Epithelial cell of proximal tubule (primary cell): ENCODE measurements at regions not wholly inside any gene's neighbourhood (a gene's known extent, or its start where the extent isn't known, plus 50 kb on each side); places are given as distances from the start of the nearest gene placed in this dataset.
"Not testable (repeated sequence)": the region's sequence is repeated elsewhere in the genome, so short reads cannot be mapped to it uniquely, and the experiment has no call there.

ENCODE experiments used
- DNase-seq: peaks from one replicate; pipeline ENCODE4 v3.0.0-alpha.2; 2011; ENCODE audit warnings: low read depth
- H3K4me3 ChIP-seq: 2 replicates; pipeline ENCODE4 v1.5.1; 2011; ENCODE audit warnings: low read depth, mild to moderate bottlenecking, low read length

GRCh38 chr21:6545288-6545687, 3976.1 kb upstream of the TPTE start:
- DNase-seq, H3K4me3 ChIP-seq: not testable (repeated sequence)

GRCh38 chr21:6551045-6551444, 3970.3 kb upstream of the TPTE start:
- DNase-seq, H3K4me3 ChIP-seq: not testable (repeated sequence)

GRCh38 chr21:6553505-6554376, 3967.6 kb upstream of the TPTE start:
- not testable (repeated sequence) for DNase-seq, H3K4me3 ChIP-seq

- H3K4me3 ChIP-seq, DNase-seq: not testable (repeated sequence)
Observed at GRCh38 chr21:6554377-6554864, 3967.0 kb upstream of the TPTE start.

- not testable (repeated sequence) for DNase-seq, H3K4me3 ChIP-seq
Observed at GRCh38 chr21:6556516-6556915, 3964.9 kb upstream of the TPTE start.

- DNase-seq, H3K4me3 ChIP-seq: not testable (repeated sequence)
Observed at GRCh38 chr21:6557415-6557814, 3964.0 kb upstream of the TPTE start.

GRCh38 chr21:6561168-6561567, 3960.2 kb upstream of the TPTE start:
- not testable (repeated sequence) for DNase-seq, H3K4me3 ChIP-seq

- H3K4me3 ChIP-seq, DNase-seq: not testable (repeated sequence)
Observed at GRCh38 chr21:6561578-6561977, 3959.8 kb upstream of the TPTE start.

- not testable (repeated sequence) for DNase-seq
Observed at GRCh38 chr21:6564543-6565166, 3956.7 kb upstream of the TPTE start.

GRCh38 chr21:6565190-6566094, 3955.9 kb upstream of the TPTE start:
- H3K4me3 ChIP-seq, DNase-seq: not testable (repeated sequence)

More at GRCh38 chr21:6564543-6565166, 3956.7 kb upstream of the TPTE start:
- not testable (repeated sequence) for H3K4me3 ChIP-seq

GRCh38 chr21:6567542-6567941, 3953.8 kb upstream of the TPTE start:
- DNase-seq, H3K4me3 ChIP-seq: not testable (repeated sequence)

- not testable (repeated sequence) for H3K4me3 ChIP-seq, DNase-seq
Observed at GRCh38 chr21:6569152-6569551, 3952.2 kb upstream of the TPTE start.

GRCh38 chr21:6569587-6570392, 3951.6 kb upstream of the TPTE start:
- not testable (repeated sequence) for DNase-seq, H3K4me3 ChIP-seq

GRCh38 chr21:6570700-6571368, 3950.5 kb upstream of the TPTE start:
- not testable (repeated sequence) for H3K4me3 ChIP-seq

GRCh38 chr21:6573576-6573975, 3947.8 kb upstream of the TPTE start:
- DNase-seq, H3K4me3 ChIP-seq: not testable (repeated sequence)

More at GRCh38 chr21:6570700-6571368, 3950.5 kb upstream of the TPTE start:
- not testable (repeated sequence) for DNase-seq

- not testable (repeated sequence) for DNase-seq, H3K4me3 ChIP-seq
Observed at GRCh38 chr21:6579801-6580200, 3941.6 kb upstream of the TPTE start.
